Hypothalamus (tissue), 51 donors: ENCODE measurements at regions not wholly inside any gene's neighbourhood (a gene's known extent, or its start where the extent isn't known, plus 50 kb on each side); places are given as distances from the start of the nearest gene placed in this dataset.
"Not testable (repeated sequence)": the region's sequence is repeated elsewhere in the genome, so short reads cannot be mapped to it uniquely, and the experiment has no call there.

Source experiments
- DNase-seq, 51 donors: peaks; one replicate each; lab custom pipeline; 2025; lab: John Stamatoyannopoulos, UW

DNA sequence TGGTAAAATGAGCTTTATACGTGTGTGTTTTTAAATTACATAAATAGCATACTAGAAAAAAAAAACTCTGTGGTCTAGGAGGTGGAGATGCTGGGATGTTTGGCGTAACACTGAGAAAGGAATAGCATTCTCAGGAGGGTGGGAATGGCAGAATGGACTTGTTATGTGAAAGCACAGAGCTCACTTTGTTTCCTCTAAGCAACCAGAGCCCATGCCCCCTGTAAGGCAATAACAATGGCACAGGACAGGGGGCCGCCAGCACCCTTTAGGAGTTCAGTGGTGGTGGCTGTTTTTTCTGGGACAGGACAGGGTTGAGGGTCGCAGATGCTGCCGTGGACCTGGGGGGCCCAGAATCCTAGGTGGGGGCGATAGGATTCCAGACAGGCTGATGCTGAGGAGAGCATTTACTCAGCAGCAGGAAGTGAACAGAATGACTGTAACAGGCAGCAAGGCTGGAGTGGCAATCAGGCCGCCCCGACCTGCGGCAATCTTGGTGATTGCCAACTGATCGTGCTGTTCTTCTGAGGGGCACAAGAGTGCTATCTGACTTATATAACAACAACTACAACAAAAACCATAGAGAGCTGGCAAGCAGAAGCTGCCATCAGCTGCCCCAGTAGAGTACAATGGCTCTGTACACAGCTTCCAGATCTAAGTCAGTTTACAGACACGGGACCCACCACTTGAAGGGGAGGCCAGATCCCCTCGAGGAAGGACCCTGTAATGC, 160.4 kb downstream of the UACA start:
- DNase-seq, result peak in 7 of 51 donors; percentile 6 to 34 (median 23)

DNA sequence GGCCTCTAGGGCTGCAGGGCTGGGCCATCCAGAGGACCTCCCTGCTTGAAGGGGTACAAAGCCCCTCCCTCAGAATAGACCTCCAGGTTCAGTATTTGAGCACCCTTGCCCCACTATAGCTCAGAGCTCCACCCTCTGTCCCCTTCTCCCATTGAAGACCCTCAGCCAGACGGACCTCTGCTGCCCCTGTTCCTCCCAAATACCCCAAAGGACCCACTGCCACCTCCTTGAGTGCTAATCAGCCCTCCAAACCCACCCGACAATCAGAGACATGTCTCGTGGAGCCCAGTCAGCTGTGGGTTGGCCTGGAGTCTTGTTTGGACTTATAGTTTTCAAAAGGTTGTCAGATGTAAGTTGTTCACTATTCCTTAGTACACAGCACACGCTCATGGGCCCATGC, 161.1 kb downstream of the UACA start:
- no peak for DNase-seq

- no peak for DNase-seq
Observed at GRCh38 chr15:70597945-70598344, 165.4 kb downstream of the UACA start.

DNA sequence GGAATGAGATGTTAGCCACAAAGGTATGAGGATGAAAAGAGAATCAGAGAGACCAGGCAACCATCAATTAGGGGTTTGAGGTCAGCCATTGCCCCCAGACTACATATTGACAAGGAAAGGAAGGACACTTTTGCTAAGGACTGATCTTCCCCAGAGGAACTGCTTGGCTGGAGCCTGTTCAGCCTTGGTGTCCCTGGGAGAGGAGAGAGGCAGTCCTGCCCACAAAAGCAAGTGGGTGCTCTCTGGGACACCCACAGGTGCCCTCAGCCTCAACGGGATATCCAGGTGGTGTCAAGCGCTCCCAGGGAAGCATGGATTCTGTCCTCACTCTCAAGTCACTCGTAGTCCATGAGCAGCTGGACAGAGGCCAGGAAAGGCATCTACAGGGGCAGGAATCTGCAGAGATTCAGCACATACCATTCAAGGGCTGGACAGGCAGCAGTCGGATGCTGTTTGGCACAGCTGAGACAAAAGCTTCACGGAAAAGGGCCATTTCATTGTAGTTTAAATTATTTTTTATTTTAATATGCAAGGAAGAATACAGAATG, 166.2 kb downstream of the UACA start:
- DNase-seq, result no peak

GRCh38 chr15:70596354-70597055, 166.9 kb downstream of the UACA start:
- DNase-seq, result no peak

DNA sequence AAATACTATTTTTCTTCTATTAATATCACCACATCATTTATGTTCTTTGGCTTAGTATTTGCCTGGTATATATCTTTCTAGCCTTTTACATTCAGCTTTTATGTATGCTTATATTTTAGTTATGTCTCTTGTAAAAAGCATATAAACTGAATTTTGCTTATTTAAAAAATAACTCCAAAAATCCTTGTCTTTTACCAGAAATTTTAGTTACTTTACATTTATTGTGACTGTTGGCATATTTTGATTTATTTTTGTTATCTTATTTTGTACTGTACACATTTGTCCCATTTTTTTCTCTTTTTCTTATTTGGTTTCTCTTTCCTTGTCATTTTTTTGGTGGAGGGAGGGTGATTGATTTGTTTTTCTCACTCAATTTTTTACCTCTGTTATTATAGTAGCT, 169.6 kb downstream of the UACA start:
- DNase-seq, result no peak

DNA sequence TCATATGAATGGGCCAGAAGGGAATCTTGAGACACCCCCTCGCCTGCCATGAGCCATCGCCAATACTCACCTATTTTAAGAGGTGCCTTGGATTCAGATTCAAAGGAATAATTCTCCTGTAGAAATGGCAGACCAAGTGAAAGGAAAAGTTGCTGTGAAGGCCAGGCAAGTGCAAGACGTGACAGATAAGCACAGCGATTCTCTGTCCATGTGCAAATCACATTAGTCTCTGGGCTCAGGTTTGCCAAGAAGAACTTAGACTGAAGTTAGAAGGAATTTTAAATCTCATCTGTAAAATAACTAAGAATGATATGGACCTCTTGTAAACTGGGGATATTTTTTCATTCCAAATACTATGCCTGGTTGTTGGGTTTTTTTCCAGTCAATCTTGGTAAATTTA, 173.6 kb downstream of the UACA start:
- DNase-seq, result no peak

- no peak for DNase-seq
Observed at GRCh38 chr15:70589221-70589620, 174.1 kb downstream of the UACA start.

DNA sequence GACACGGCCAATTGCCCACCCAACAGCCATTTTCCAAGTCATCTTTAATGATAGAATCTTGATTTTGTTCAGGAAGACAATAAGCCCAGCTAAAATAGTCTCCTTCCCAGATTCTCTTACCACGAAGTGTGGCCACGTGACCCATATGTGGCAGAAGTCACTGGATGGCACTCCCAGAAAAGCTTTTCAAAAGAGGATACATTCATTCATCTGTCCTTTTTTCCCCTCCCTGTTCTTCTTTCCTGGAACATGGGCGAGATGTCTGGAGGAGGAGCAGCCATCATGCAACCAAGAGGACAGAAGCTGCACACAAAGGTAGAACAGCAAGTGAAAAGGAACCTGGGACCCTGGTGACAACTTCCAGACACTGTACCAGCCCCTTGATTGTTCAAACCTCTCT, 174.7 kb downstream of the UACA start:
- DNase-seq, result no peak

DNA sequence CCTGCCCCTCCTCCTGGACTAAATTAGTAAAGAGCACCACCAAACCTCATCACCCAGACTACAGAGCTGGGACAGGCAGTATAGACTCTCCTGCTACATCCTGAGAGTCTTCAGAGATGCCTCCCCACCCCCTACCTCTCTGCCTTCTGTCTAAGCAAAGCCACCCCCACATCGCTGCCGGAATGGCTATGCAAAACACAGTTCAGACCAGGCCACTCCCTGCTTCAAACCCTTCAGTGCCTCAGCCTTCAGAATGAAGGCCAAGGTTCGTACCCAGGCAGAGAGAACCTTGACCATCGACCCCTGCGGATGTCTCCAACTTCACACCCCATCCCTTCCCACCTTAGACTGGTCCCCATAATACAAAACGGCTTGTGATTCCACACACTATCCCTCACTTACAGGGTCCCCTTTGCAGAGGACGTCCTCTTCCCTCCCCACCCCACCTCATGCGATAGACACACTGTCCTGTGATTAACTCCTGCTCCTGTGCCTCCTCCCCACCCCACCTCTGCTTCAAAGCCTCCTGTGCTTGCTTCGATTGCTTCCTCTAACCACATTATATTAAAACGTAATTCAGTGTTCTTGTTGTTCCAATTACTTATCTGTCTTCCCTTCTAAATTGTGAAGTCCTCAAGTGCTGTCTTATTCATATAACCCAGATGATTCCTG, 175.3 kb downstream of the UACA start:
- DNase-seq, result no peak

DNA sequence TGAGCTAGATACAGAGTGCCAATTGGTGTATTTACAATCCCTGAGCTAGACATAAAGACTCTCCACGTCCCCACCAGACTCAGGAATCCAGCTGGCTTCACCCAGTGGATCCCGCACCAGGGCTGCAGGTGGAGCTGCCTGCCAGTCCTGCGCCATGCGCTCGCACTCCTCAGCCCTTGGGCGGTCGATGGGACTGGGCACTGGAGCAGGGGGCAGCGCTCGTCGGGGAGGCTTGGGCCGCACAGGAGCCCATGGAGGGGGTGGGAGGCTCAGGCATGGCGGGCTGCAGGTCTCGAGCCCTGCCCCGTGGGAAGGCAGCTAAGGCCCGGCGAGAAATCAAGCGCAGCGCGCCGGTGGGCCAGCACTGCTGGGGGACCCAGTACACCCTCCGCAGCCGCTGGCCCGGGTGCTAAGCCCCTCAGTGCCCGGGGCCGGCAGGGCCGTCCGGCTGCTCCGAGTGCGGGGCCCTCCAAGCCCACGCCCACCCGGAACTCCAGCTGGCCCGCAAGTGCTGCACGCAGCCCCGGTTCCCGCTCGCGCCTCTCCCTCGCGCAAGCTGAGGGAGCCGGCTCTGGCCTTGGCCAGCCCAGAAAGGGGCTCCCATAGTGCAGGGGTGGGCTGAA, 176.2 kb downstream of the UACA start:
- not testable (repeated sequence) for DNase-seq

DNA sequence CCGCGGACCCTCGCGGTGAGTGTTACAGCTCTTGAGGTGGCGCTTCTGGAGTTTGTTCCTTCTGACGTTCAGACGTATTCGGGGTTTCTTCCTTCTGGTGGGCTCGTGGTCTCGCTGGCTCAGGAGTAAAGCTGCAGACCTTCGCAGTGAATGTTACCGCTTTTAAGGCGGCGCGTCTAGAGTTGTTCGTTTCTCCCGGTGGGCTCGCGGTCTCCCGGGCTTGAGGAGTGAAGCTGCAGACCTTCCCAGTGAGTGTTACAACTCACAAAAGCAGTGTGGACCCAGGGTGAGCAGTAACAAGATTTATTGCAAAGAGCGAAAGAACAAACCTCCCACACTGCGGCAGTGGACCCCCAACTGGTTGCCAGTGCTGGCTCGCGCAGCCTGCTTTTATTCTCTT, 177.1 kb downstream of the UACA start:
- DNase-seq, result no peak

- DNase-seq, result no peak
Observed at GRCh38 chr15:70585707-70586034, 177.7 kb downstream of the UACA start.

DNA sequence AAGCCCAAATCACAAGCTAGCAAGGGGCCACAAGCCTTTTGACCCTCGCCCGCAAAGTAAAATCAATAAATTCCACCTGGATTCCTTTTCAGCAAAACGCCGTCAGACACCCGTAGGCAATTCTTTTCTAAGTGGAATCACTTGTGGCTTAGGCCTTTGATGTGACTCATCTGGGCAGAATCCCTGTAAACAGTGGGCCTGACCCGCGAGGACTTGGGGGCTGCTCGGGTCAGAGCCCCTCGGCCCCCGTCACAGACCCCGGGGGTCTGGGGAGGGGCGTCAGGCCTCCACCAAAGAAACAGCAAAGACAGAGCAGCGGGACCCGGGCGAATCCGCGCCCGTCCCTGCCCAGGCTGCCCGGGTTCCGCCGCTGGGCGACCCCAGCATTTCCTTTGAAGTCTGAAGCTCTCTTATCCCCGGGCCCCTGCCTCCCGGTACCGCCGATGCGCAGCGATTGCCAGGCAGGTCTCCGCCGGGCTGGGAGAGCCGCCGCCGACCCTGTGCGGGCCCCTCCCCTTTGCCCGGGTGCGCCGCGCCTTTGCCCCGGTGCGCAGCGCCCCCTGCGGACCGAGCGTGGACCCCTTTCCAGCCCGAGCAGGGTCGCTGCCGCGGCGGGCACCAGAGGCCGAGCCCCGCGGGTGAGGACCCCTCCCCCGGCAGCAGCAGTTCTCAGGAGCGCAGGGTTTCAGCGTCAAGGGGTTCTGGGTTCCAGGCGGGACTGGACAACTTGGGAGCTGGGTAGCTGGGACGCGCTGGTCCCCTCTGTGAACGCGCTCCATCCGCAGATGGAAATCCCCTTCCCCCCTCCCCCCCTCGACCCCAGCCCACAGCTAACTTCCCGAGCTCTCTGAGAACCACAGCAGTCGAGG, 178.3 kb downstream of the UACA start:
- DNase-seq, result peak in 2 of 51 donors; percentile 3 to 17

DNA sequence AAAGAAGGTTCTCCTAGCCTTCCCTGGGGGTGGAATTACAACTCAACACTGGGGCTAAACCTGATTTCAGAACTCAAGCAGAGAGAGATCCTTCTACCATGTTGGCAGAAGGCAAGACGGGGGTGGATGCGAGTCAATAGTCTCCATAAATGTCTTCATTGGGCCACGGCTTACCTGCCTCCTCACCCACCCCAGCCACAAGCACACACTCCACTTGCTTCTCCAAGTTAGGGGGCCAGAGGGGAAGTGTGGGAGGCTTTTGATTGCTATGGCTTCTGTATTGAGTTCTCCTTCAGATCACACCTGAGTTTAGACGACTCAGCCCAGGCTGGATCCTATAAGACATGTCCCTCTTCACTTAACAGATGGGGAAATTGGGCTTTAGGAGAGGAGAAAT, 178.9 kb downstream of the UACA start:
- DNase-seq, result no peak

GRCh38 chr15:70583006-70583405, 180.4 kb downstream of the UACA start:
- DNase-seq, result no peak

- no peak for DNase-seq
Observed at GRCh38 chr15:70582143-70582945, 181.0 kb downstream of the UACA start.

DNA sequence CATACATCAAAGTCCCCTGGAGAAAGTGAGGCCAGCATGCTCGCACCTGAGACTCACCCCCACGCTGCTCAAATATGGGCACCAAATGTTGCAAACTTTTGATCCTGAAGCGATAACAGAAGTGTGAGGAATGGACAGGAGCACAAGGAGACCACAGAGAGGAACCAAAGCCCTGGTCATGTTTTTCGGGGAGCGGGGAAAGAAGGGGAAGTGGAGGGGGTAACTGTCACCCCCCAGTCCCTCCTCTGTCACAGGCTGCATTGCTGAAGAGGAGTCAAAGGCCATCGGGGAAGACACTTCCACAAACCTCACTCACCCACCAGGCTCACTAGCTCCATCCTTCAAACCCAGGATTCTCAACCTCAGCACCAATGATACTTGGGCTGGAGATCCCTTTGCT, 182.4 kb downstream of the UACA start:
- no peak for DNase-seq

GRCh38 chr15:70580286-70580685, 183.1 kb downstream of the UACA start:
- DNase-seq, result no peak
